Upper lobe of right lung (tissue), 1 donor: ENCODE measurements at regions not wholly inside any gene's neighbourhood (a gene's known extent, or its start where the extent isn't known, plus 50 kb on each side); places are given as distances from the start of the nearest gene placed in this dataset.

Experiments
- ATAC-seq: fragments of 200-7000 bp; cut with Tn5 transposase; one replicate; pipeline ENCODE4 v1.9.1; 2020; ENCODE audit warnings: mild to moderate bottlenecking, moderate library complexity
- DNase-seq: peaks from one replicate; pipeline ENCODE4 v3.0.0-alpha.2; 2020
- H3K27ac ChIP-seq: fragments of 200-600 bp; one replicate; pipeline ENCODE4 v1.8.0; 2022
- H3K27me3 ChIP-seq: fragments of 200-600 bp; one replicate; pipeline ENCODE4 v1.8.0; 2022; ENCODE audit warnings: mild to moderate bottlenecking
- H3K36me3 ChIP-seq: fragments of 200-600 bp; one replicate; pipeline ENCODE4 v1.8.0; 2022
- H3K4me1 ChIP-seq: fragments of 200-600 bp; one replicate; pipeline ENCODE4 v1.8.0; 2022
- H3K4me3 ChIP-seq: fragments of 200-600 bp; one replicate; pipeline ENCODE4 v1.8.0; 2022; ENCODE audit warnings: mild to moderate bottlenecking
- H3K9me3 ChIP-seq: fragments of 200-600 bp; one replicate; pipeline ENCODE4 v1.8.0; 2022
- CTCF ChIP-seq: fragments of 200-600 bp; IDR thresholded peaks from one replicate; pipeline ENCODE4 v1.8.0; 2022; ENCODE audit warnings: antibody characterized with exemption
- intact Hi-C: fragments of 100-400 bp; cut with DNase I; formaldehyde crosslinking; loops from one replicate; pipeline ENCODE4 v1.11.0; 2022
- donor health status: DM: no; HTN: yes; CAD: no; lungs with severe emphysema.

GRCh38 chr13:34847766-34848165 lies 94.3 kb upstream of the NBEA start:
- TF ChIP-seq CTCF = no peak
- no peaks in the 10 kb centered on the region for H3K27me3 ChIP-seq
- intact Hi-C loops = no loop called here
- no peak overlapping the region for H3K27ac ChIP-seq
- DNase-seq (no peak), ATAC-seq (no peak)
- no peaks in the 10 kb centered on the region for H3K4me1 ChIP-seq
- no peaks in the 10 kb centered on the region for H3K36me3 ChIP-seq
- H3K4me3 ChIP-seq = no peak overlapping the region
- no peaks in the 10 kb centered on the region for H3K9me3 ChIP-seq

- intact Hi-C loops = no loop called here
- Histone ChIP-seq H3K27ac (no peak overlapping the region), H3K36me3 (no peaks in the 10 kb centered on the region), H3K4me3 (no peak overlapping the region), H3K9me3 (no peaks in the 10 kb centered on the region), H3K27me3 (no peaks in the 10 kb centered on the region), H3K4me1 (no peaks in the 10 kb centered on the region)
- no peak for TF ChIP-seq CTCF
- DNase-seq = no peak
- no peak for ATAC-seq
Measured at GRCh38 chr13:34849406-34849805, 92.7 kb upstream of the NBEA start.

- Histone ChIP-seq H3K4me3 (no peak overlapping the region), H3K27me3 (no peaks in the 10 kb centered on the region), H3K9me3 (no peaks in the 10 kb centered on the region), H3K4me1 (no peaks in the 10 kb centered on the region), H3K36me3 (no peaks in the 10 kb centered on the region), H3K27ac (no peak overlapping the region)
- ATAC-seq (no peak), DNase-seq (no peak)
- TF ChIP-seq CTCF = no peak
- intact Hi-C loops = no loop called here
Measured at GRCh38 chr13:34853161-34853560, 88.9 kb upstream of the NBEA start.

GRCh38 chr13:34857558-34858325 lies 84.3 kb upstream of the NBEA start:
- Histone ChIP-seq H3K27me3 (no peaks in the 10 kb centered on the region), H3K36me3 (no peaks in the 10 kb centered on the region), H3K9me3 (no peaks in the 10 kb centered on the region), H3K4me3 (no peak overlapping the region), H3K27ac (no peak overlapping the region), H3K4me1 (no peaks in the 10 kb centered on the region)
- ATAC-seq (no peak), DNase-seq (no peak)
- no peak for TF ChIP-seq CTCF
- intact Hi-C loops = no loop called here

- H3K4me1 ChIP-seq = no peaks in the 10 kb centered on the region
- no peak overlapping the region for H3K27ac ChIP-seq
- H3K9me3 ChIP-seq = no peaks in the 10 kb centered on the region
- intact Hi-C loops = no loop called here
- H3K36me3 ChIP-seq = no peaks in the 10 kb centered on the region
- H3K27me3 ChIP-seq = no peaks in the 10 kb centered on the region
- DNase-seq (no peak), ATAC-seq (no peak)
- no peak for TF ChIP-seq CTCF
- H3K4me3 ChIP-seq = no peak overlapping the region
Measured at GRCh38 chr13:34862311-34862710, 79.8 kb upstream of the NBEA start.

- H3K9me3 ChIP-seq = no peaks in the 10 kb centered on the region
- no peak overlapping the region for H3K27ac ChIP-seq
- no peak overlapping the region for H3K4me3 ChIP-seq
- no peaks in the 10 kb centered on the region for H3K27me3 ChIP-seq
- no peak for TF ChIP-seq CTCF
- DNase-seq (no peak), ATAC-seq (no peak)
- no peaks in the 10 kb centered on the region for H3K36me3 ChIP-seq
- no peaks in the 10 kb centered on the region for H3K4me1 ChIP-seq
- intact Hi-C loops = no loop called here
Measured at GRCh38 chr13:34862716-34863115, 79.4 kb upstream of the NBEA start.
